ENCODE measurements at regions not wholly inside any gene's neighbourhood (a gene's known extent, or its start where the extent isn't known, plus 50 kb on each side); places are given as distances from the start of the nearest gene placed in this dataset.
A peak's percentile ranks its signal among the peaks of the same experiment; 100 is the strongest.

GRCh38 chr6:169371344-169372127, 117.9 kb upstream of the THBS2 start:
- TF ChIP-seq POLR2A (IDR thresholded peaks at IDR 0.05) (no peak), CTCF (IDR thresholded peaks at IDR 0.05 in 4 of 5, conservative IDR thresholded peaks at IDR 0.05 in 1 of 5) (no peak)
- no peak overlapping the region for H3K4me3 ChIP-seq
- in situ Hi-C loops (cut with MboI; ENCODE audit: low sequenced_read_pairs in 4 of 4) (no loop called here), intact Hi-C loops (cut with DNase I; ENCODE audit: low total_unique reads) (no loop called here)
- DNase-seq (peak in 1 of 2 donors; percentile 31), ATAC-seq (peak in 1 of 2 donors; percentile 44)
- H3K27me3 ChIP-seq, result no peaks in the 10 kb centered on the region
- no peak overlapping the region for H3K27ac ChIP-seq
- H3K9me3 ChIP-seq, result no peaks in the 10 kb centered on the region
- no peaks in the 10 kb centered on the region for H3K4me1 ChIP-seq
- H3K36me3 ChIP-seq, result no peaks in the 10 kb centered on the region

- no peak for DNase-seq
- no peaks in the 10 kb centered on the region for H3K36me3 ChIP-seq
- TF ChIP-seq POLR2A (IDR thresholded peaks at IDR 0.05) (no peak), CTCF (IDR thresholded peaks at IDR 0.05 in 4 of 5, conservative IDR thresholded peaks at IDR 0.05 in 1 of 5) (no peak)
- no peaks in the 10 kb centered on the region for H3K9me3 ChIP-seq
- no peak overlapping the region for H3K27ac ChIP-seq
- no peak for ATAC-seq
- H3K27me3 ChIP-seq, result no peaks in the 10 kb centered on the region
- in situ Hi-C loops (cut with MboI; ENCODE audit: low sequenced_read_pairs in 4 of 4) (no loop called here), intact Hi-C loops (cut with DNase I; ENCODE audit: low total_unique reads) (no loop called here)
- H3K4me1 ChIP-seq, result no peaks in the 10 kb centered on the region
- H3K4me3 ChIP-seq, result no peak overlapping the region
Measured at GRCh38 chr6:169370666-169371343, 117.2 kb upstream of the THBS2 start.

GRCh38 chr6:169370054-169370453, 116.4 kb upstream of the THBS2 start:
- H3K4me1 ChIP-seq, result no peaks in the 10 kb centered on the region
- TF ChIP-seq CTCF (IDR thresholded peaks at IDR 0.05 in 4 of 5, conservative IDR thresholded peaks at IDR 0.05 in 1 of 5) (no peak), POLR2A (IDR thresholded peaks at IDR 0.05) (no peak)
- no peaks in the 10 kb centered on the region for H3K9me3 ChIP-seq
- ATAC-seq (no peak), DNase-seq (peak in 1 of 2 donors; percentile 29)
- H3K4me3 ChIP-seq, result no peak overlapping the region
- no peak overlapping the region for H3K27ac ChIP-seq
- intact Hi-C loops (cut with DNase I; ENCODE audit: low total_unique reads), result no loop called here
- no peaks in the 10 kb centered on the region for H3K36me3 ChIP-seq
- H3K27me3 ChIP-seq, result no peaks in the 10 kb centered on the region
- in situ Hi-C loops (cut with MboI; ENCODE audit: low sequenced_read_pairs in 4 of 4), result no loop called here

GRCh38 chr6:169368200-169368599, 114.6 kb upstream of the THBS2 start:
- no peak overlapping the region for H3K4me3 ChIP-seq
- intact Hi-C loops (cut with DNase I; ENCODE audit: low total_unique reads) (no loop called here), in situ Hi-C loops (cut with MboI; ENCODE audit: low sequenced_read_pairs in 4 of 4) (no loop called here)
- H3K9me3 ChIP-seq, result no peaks in the 10 kb centered on the region
- no peaks in the 10 kb centered on the region for H3K36me3 ChIP-seq
- ATAC-seq (no peak), DNase-seq (no peak)
- no peak for TF ChIP-seq CTCF (IDR thresholded peaks at IDR 0.05 in 4 of 5, conservative IDR thresholded peaks at IDR 0.05 in 1 of 5)
- no peak for TF ChIP-seq POLR2A (IDR thresholded peaks at IDR 0.05)
- H3K27ac ChIP-seq, result no peak overlapping the region
- H3K4me1 ChIP-seq, result no peaks in the 10 kb centered on the region
- no peaks in the 10 kb centered on the region for H3K27me3 ChIP-seq
